ENCODE measurements at regions not wholly inside any gene's neighbourhood (a gene's known extent, or its start where the extent isn't known, plus 50 kb on each side); places are given as distances from the start of the nearest gene placed in this dataset.

DNA sequence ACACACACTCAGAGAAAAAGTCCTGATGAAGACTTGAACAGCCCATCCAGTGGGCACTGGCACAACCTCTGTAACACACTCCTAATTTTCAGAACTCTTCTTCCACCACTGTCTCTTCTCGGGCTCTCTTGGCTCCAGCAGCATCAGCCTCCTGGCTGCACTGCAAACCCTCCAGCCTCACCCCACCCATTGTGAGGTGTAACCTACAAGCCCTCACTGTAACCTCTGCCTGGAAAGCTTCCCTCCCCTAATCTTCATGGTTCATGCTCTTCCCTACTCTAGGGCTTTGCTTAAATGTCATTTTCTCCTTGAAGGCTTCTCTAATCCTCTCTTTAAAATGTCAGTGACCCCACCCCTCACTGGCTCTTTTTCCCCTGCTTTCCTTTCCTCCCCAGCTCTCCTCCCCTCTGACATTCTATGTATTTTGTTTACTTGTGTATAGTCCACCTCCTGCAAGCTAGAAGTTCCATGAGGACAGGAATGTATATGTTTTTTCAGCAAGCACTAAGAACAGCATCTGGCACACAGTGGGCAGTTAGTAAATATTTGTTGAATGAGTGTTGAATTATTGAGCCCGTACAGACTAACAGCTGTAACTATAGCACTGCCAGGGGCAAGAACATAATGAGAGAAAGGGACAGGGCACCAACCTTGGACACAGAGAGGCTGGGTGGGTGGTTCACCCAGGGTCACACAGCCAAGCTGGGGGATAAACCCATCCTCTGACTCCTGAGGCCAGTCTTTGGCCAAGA lies 76.4 kb downstream of the ESM1 start:
- TF ChIP-seq POLR2AphosphoS5 (IDR thresholded peaks at IDR 0.05; ENCODE audit: low read depth, low read length) (no peak), TAF1 (IDR thresholded peaks at IDR 0.05; ENCODE audit: borderline replicate concordance, insufficient read depth, low read length) (no peak)
- TF ChIP-seq, protein P1, sequence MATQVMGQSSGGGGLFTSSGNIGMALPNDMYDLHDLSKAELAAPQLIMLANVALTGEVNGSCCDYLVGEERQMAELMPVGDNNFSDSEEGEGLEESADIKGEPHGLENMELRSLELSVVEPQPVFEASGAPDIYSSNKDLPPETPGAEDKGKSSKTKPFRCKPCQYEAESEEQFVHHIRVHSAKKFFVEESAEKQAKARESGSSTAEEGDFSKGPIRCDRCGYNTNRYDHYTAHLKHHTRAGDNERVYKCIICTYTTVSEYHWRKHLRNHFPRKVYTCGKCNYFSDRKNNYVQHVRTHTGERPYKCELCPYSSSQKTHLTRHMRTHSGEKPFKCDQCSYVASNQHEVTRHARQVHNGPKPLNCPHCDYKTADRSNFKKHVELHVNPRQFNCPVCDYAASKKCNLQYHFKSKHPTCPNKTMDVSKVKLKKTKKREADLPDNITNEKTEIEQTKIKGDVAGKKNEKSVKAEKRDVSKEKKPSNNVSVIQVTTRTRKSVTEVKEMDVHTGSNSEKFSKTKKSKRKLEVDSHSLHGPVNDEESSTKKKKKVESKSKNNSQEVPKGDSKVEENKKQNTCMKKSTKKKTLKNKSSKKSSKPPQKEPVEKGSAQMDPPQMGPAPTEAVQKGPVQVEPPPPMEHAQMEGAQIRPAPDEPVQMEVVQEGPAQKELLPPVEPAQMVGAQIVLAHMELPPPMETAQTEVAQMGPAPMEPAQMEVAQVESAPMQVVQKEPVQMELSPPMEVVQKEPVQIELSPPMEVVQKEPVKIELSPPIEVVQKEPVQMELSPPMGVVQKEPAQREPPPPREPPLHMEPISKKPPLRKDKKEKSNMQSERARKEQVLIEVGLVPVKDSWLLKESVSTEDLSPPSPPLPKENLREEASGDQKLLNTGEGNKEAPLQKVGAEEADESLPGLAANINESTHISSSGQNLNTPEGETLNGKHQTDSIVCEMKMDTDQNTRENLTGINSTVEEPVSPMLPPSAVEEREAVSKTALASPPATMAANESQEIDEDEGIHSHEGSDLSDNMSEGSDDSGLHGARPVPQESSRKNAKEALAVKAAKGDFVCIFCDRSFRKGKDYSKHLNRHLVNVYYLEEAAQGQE (IDR thresholded peaks at IDR 0.05; ENCODE audit: insufficient read depth in 1 of 2, low read depth in 2 of 2, low read length in 2 of 2): no peak

Measured in PFSK-1 (cell line).